ENCODE measurements at regions not wholly inside any gene's neighbourhood (a gene's known extent, or its start where the extent isn't known, plus 50 kb on each side); places are given as distances from the start of the nearest gene placed in this dataset.

- ChIA-PET CTCF (no interaction called here), POLR2A (no interaction called here)
- Mint-ChIP-seq H3K4me3 (no peak overlapping the region), H3K9me3 (peaks cover 33% of the 10 kb centered on the region), H3K27ac (no peak overlapping the region), H3K36me3 (peaks cover 15% of the 10 kb centered on the region), H3K4me1 (no peaks in the 10 kb centered on the region), H3K27me3 (ENCODE audit: low read depth) (no peaks in the 10 kb centered on the region)
- TF ChIP-seq CTCF (IDR thresholded peaks at IDR 0.05) (no peak), ZNF263 (CRISPR knock-in tag; IDR thresholded peaks at IDR 0.05; ENCODE audit: low read depth) (no peak), ZBTB21 (CRISPR knock-in tag; IDR thresholded peaks at IDR 0.05; ENCODE audit: borderline replicate concordance) (no peak), NR2C2 (CRISPR knock-in tag; IDR thresholded peaks at IDR 0.05) (no peak), ZBTB43 (CRISPR knock-in tag; IDR thresholded peaks at IDR 0.05) (no peak), STAT6 (CRISPR knock-in tag; conservative IDR thresholded peaks at IDR 0.05; ENCODE audit: low read depth) (no peak), ZNF121 (CRISPR knock-in tag; IDR thresholded peaks at IDR 0.05) (no peak), ZNF232 (CRISPR knock-in tag; IDR thresholded peaks at IDR 0.05) (no peak), E2F5 (CRISPR knock-in tag; IDR thresholded peaks at IDR 0.05) (no peak)
- TF ChIP-seq, protein P1, sequence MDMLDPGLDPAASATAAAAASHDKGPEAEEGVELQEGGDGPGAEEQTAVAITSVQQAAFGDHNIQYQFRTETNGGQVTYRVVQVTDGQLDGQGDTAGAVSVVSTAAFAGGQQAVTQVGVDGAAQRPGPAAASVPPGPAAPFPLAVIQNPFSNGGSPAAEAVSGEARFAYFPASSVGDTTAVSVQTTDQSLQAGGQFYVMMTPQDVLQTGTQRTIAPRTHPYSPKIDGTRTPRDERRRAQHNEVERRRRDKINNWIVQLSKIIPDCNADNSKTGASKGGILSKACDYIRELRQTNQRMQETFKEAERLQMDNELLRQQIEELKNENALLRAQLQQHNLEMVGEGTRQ (CRISPR knock-in tag; IDR thresholded peaks at IDR 0.05) = no peak
- TF ChIP-seq, protein P2, sequence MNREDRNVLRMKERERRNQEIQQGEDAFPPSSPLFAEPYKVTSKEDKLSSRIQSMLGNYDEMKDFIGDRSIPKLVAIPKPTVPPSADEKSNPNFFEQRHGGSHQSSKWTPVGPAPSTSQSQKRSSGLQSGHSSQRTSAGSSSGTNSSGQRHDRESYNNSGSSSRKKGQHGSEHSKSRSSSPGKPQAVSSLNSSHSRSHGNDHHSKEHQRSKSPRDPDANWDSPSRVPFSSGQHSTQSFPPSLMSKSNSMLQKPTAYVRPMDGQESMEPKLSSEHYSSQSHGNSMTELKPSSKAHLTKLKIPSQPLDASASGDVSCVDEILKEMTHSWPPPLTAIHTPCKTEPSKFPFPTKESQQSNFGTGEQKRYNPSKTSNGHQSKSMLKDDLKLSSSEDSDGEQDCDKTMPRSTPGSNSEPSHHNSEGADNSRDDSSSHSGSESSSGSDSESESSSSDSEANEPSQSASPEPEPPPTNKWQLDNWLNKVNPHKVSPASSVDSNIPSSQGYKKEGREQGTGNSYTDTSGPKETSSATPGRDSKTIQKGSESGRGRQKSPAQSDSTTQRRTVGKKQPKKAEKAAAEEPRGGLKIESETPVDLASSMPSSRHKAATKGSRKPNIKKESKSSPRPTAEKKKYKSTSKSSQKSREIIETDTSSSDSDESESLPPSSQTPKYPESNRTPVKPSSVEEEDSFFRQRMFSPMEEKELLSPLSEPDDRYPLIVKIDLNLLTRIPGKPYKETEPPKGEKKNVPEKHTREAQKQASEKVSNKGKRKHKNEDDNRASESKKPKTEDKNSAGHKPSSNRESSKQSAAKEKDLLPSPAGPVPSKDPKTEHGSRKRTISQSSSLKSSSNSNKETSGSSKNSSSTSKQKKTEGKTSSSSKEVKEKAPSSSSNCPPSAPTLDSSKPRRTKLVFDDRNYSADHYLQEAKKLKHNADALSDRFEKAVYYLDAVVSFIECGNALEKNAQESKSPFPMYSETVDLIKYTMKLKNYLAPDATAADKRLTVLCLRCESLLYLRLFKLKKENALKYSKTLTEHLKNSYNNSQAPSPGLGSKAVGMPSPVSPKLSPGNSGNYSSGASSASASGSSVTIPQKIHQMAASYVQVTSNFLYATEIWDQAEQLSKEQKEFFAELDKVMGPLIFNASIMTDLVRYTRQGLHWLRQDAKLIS (CRISPR knock-in tag; IDR thresholded peaks at IDR 0.05; ENCODE audit: borderline replicate concordance) = no peak
- TF ChIP-seq, protein P3, sequence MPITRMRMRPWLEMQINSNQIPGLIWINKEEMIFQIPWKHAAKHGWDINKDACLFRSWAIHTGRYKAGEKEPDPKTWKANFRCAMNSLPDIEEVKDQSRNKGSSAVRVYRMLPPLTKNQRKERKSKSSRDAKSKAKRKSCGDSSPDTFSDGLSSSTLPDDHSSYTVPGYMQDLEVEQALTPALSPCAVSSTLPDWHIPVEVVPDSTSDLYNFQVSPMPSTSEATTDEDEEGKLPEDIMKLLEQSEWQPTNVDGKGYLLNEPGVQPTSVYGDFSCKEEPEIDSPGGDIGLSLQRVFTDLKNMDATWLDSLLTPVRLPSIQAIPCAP (CRISPR knock-in tag; IDR thresholded peaks at IDR 0.05) = no peak
- TF ChIP-seq, protein P4, sequence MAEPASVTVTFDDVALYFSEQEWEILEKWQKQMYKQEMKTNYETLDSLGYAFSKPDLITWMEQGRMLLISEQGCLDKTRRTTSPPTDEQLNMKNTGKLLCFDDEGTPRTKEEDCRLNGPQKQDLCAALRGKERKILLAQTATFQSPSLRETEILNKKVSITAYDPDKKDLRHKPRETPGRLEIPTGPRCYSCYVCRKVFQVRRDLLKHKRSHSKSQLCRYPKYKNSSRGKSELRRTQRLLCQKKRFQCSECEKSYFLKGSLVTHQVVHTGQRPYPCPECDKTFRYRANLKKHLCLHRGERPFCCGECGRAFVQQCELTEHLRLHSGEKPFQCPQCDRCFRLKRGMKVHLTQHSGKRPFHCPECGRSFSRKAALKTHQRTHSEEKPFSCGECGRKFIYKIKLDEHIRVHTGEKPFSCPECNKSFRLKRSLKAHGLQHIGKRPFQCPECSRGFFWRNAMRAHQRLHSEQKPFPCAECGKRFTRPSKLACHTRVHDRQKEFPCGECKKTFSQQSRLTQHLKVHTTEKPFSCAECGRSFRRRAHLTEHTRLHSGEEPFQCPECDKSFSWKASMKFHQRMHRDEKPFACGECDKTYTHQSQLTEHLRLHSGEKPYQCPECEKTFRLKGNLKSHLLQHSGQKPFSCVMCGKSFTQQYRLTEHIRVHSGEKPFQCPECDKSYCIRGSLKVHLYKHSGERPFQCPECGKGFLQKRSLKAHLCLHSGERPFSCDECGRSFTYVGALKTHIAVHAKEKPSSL (CRISPR knock-in tag; conservative IDR thresholded peaks at IDR 0.05) = no peak
- TF ChIP-seq, protein P5, sequence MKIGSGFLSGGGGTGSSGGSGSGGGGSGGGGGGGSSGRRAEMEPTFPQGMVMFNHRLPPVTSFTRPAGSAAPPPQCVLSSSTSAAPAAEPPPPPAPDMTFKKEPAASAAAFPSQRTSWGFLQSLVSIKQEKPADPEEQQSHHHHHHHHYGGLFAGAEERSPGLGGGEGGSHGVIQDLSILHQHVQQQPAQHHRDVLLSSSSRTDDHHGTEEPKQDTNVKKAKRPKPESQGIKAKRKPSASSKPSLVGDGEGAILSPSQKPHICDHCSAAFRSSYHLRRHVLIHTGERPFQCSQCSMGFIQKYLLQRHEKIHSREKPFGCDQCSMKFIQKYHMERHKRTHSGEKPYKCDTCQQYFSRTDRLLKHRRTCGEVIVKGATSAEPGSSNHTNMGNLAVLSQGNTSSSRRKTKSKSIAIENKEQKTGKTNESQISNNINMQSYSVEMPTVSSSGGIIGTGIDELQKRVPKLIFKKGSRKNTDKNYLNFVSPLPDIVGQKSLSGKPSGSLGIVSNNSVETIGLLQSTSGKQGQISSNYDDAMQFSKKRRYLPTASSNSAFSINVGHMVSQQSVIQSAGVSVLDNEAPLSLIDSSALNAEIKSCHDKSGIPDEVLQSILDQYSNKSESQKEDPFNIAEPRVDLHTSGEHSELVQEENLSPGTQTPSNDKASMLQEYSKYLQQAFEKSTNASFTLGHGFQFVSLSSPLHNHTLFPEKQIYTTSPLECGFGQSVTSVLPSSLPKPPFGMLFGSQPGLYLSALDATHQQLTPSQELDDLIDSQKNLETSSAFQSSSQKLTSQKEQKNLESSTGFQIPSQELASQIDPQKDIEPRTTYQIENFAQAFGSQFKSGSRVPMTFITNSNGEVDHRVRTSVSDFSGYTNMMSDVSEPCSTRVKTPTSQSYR (CRISPR knock-in tag; IDR thresholded peaks at IDR 0.05) = no peak
- no peak for ATAC-seq
- no peak for DNase-seq (ENCODE audit: low spot score)
These were observed 593.7 kb upstream of the HS3ST1 start for GRCh38 chr4:12022409-12022808.
